C4-2B (cell line): ENCODE measurements at regions not wholly inside any gene's neighbourhood (a gene's known extent, or its start where the extent isn't known, plus 50 kb on each side); places are given as distances from the start of the nearest gene placed in this dataset.

Experiments
- CTCF ChIP-seq: fragments of 450-650 bp; conservative IDR thresholded peaks from 2 replicates; pipeline ENCODE4 v1.5.1; 2017; ENCODE audit warnings: mild to moderate bottlenecking
- ZFX ChIP-seq: fragments of 450-650 bp; IDR thresholded peaks from 2 replicates; pipeline ENCODE4 v1.6.1; 2017

DNA sequence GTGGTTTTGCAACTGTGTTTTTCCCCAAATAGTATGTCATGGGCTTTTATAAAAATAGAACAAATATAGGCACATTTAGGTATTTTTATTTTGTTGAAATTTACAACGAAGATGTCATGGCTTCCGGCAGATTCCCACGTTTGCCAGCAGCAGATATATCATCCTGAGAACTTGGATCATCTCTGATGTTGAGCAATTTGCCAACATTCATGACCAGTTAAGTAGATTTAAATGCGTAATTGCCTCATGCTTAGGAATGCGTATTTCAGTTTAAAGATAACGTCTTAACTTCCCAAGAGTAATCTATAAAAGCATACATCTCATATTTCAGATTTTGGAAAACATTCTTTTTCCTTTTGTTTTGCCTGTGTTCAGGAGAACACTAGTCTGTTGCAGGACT lies 457.8 kb downstream of the QKI start:
- TF ChIP-seq CTCF: no peak
- TF ChIP-seq ZFX: no peak
